Lower leg skin (tissue), 4 donors: ENCODE measurements at regions not wholly inside any gene's neighbourhood (a gene's known extent, or its start where the extent isn't known, plus 50 kb on each side); places are given as distances from the start of the nearest gene placed in this dataset.

Experiments used
- DNase-seq, 2 donors: peaks; one replicate each; pipeline ENCODE4 v3.0.0-alpha.2; 2019; ENCODE audit warnings: low spot score in 2 of 2
- H3K4me3 ChIP-seq: fragments of 200-600 bp; sonication (generic); 2 replicates; pipeline ENCODE4 v1.5.1; 2017; ENCODE audit warnings: mild to moderate bottlenecking, low read depth; ENCODE audit not compliant: poor library complexity, severe bottlenecking
- CTCF ChIP-seq, 3 donors: fragments of 450-650 bp; IDR thresholded peaks; one replicate each; pipeline ENCODE4 v1.5.1; 2016; ENCODE audit warnings: antibody characterized with exemption in 3 of 3, mild to moderate bottlenecking in 3 of 3, moderate library complexity in 2 of 3
- POLR2A ChIP-seq, 2 donors: fragments of 450-650 bp; IDR thresholded peaks; one replicate each; pipeline ENCODE4 v1.6.1; 2016 to 2017; ENCODE audit warnings: antibody characterized with exemption in 2 of 2, mild to moderate bottlenecking in 1 of 2, moderate library complexity in 1 of 2
- WGBS, 2 donors: methylation state at CpG; one replicate each; pipeline ENCODE4 v1.1.5; 2018; 5-methylcytosine and 5-hydroxymethylcytosine counted together
- intact Hi-C: fragments of 100-400 bp; cut with DNase I; formaldehyde crosslinking; loops from one replicate; pipeline ENCODE4 v1.15.0; 2023; ENCODE audit warnings: low total_unique reads

GRCh38 chr22:47609653-47610052 lies 847.2 kb downstream of the TBC1D22A start:
- DNase-seq = peak in 1 of 2 donors; percentile 58
- intact Hi-C loops = no loop called here

GRCh38 chr22:47608421-47608820 lies 846.0 kb downstream of the TBC1D22A start:
- 86 to 95% methylated on average over 3 of the region's 3 CpGs for WGBS, 2 donors
- peak in 1 of 2 donors; percentile 46 for DNase-seq

More at GRCh38 chr22:47609653-47610052, 847.2 kb downstream of the TBC1D22A start:
- TF ChIP-seq POLR2A (IDR thresholded peaks at IDR 0.05) (no peak), CTCF (IDR thresholded peaks at IDR 0.05) (no peak)
- no peak overlapping the region for H3K4me3 ChIP-seq
- WGBS, 2 donors = 76 to 78% methylated on average over 13 of the region's 13 CpGs

GRCh38 chr22:47607486-47607885 lies 845.0 kb downstream of the TBC1D22A start:
- H3K4me3 ChIP-seq = no peak overlapping the region
- TF ChIP-seq POLR2A (IDR thresholded peaks at IDR 0.05) (no peak), CTCF (IDR thresholded peaks at IDR 0.05) (no peak)
- intact Hi-C loops = no loop called here
- WGBS, 2 donors = 81 to 85% methylated on average over 7 of the region's 7 CpGs
- DNase-seq = peak in 1 of 2 donors; percentile 50

More at GRCh38 chr22:47608421-47608820, 846.0 kb downstream of the TBC1D22A start:
- intact Hi-C loops = no loop called here
- no peak for TF ChIP-seq CTCF (IDR thresholded peaks at IDR 0.05)
- no peak for TF ChIP-seq POLR2A (IDR thresholded peaks at IDR 0.05)
- H3K4me3 ChIP-seq = no peak overlapping the region

- intact Hi-C loops = no loop called here
- TF ChIP-seq CTCF (IDR thresholded peaks at IDR 0.05) (no peak), POLR2A (IDR thresholded peaks at IDR 0.05) (no peak)
- DNase-seq = peak in 1 of 2 donors; percentile 54
- WGBS, 2 donors = 87 to 90% methylated on average over 9 of the region's 9 CpGs
- no peak overlapping the region for H3K4me3 ChIP-seq
These were observed 844.0 kb downstream of the TBC1D22A start for GRCh38 chr22:47606426-47606825.

- TF ChIP-seq CTCF (IDR thresholded peaks at IDR 0.05) = no peak
- TF ChIP-seq POLR2A (IDR thresholded peaks at IDR 0.05) = no peak
- intact Hi-C loops = no loop called here
- no peak overlapping the region for H3K4me3 ChIP-seq
- no peak for DNase-seq
- WGBS, 2 donors = 42 to 48% methylated on average over 5 of the region's 5 CpGs
These were observed 843.4 kb downstream of the TBC1D22A start for GRCh38 chr22:47605886-47606285.

- intact Hi-C loops = no loop called here
- DNase-seq = peak in 1 of 2 donors; percentile 75
- whole genome bisulfite sequencing, 2 donors = 51 to 64% methylated on average over 15 of the region's 15 CpGs
- H3K4me3 ChIP-seq = no peak overlapping the region
- TF ChIP-seq CTCF (IDR thresholded peaks at IDR 0.05) (no peak), POLR2A (IDR thresholded peaks at IDR 0.05) (no peak)
These were observed 843.0 kb downstream of the TBC1D22A start for GRCh38 chr22:47605441-47605840.
